Epidermal melanocyte (primary cell): ENCODE measurements at regions not wholly inside any gene's neighbourhood (a gene's known extent, or its start where the extent isn't known, plus 50 kb on each side); places are given as distances from the start of the nearest gene placed in this dataset.

ENCODE experiments used
- DNase-seq: peaks from one replicate; pipeline ENCODE4 v3.0.0; 2011; ENCODE audit warnings: low spot score; ENCODE audit not compliant: insufficient read length

- no peak for DNase-seq
Observed at GRCh38 chr4:156596706-156597329, 374.8 kb downstream of the PDGFC start.

GRCh38 chr4:156596026-156596425 lies 375.6 kb downstream of the PDGFC start:
- DNase-seq = no peak

GRCh38 chr4:156595041-156595440 lies 376.6 kb downstream of the PDGFC start:
- DNase-seq = no peak

- no peak for DNase-seq
Observed at GRCh38 chr4:156594624-156595023, 377.0 kb downstream of the PDGFC start.

DNA sequence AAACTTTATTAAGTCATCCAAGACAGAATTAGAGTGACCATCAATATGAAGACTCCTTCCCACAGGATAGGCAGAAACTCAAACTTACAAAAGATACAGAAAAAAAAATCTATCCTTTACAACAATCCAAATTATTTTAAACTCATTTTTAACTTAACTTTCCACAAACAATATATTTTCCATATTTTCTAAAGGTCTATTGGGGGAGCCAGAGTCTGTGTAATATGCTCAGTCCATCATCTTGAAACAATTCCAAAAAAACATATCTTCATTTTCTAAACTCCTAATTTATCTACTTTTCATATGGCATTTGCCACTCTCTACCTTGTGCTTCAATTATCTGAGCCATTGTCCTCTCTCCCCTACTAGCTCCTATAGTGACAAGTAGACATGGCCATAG lies 378.1 kb downstream of the PDGFC start:
- no peak for DNase-seq

- DNase-seq = no peak
Observed at GRCh38 chr4:156591679-156592078, 379.9 kb downstream of the PDGFC start.

DNA sequence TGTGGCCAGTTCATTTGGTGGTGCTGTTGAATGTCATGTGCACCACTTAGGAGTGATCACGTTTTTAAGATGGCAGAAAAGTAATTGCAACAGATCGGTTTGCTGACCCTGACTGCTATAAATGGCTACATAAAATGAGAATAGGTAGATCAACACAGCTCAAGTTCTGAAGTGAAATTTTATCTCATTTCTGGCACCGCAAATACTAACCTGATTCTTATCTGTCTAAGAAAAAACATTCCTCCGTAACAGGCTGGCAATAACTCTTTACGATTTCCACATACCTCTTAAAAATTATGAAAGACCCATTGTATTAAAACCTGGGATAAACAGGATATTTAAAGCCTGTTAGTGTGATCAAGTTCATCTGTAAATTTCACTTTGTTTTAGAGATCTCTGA lies 387.5 kb downstream of the PDGFC start:
- no peak for DNase-seq

DNA sequence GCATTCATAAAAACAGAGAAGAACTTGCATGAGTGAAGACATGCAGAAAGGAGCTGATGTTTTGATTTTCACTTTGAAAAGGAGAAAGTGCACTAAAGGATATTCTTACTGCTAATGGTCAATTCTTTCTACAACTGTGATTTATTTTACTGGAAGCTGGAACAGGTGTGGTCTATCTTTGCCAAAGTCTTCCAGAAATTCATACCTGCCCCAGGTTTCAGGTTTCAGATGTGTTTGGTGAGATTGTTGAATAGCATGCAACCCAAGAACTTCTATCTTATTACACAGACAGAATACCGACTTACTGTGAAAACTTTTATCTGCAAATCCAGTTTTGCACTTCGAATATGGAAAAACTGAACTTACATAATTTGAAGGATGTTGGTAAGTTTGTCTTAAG lies 388.3 kb downstream of the PDGFC start:
- no peak for DNase-seq

GRCh38 chr4:156581282-156582063 lies 390.1 kb downstream of the PDGFC start:
- DNase-seq = no peak

- no peak for DNase-seq
Observed at GRCh38 chr4:156578713-156579112, 392.9 kb downstream of the PDGFC start.

DNA sequence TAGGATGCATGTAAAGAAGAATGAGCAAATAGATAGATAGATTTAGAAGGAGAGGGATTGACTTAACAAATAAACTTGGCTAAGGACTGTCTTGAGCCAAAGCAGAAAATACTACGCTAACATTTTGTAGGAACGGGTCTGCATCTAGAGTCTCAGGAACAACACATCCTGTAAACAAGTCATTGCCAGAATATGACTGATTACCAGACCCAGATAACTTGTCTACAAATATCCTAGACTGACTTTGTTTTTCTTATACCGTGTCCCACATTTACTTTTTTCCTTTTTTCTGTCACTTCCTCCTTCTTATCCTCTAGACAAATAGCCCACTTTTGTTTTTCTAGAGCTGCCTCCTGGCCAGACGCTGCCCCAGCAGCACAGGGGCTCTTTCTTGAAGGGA lies 393.6 kb downstream of the PDGFC start:
- no peak for DNase-seq

DNA sequence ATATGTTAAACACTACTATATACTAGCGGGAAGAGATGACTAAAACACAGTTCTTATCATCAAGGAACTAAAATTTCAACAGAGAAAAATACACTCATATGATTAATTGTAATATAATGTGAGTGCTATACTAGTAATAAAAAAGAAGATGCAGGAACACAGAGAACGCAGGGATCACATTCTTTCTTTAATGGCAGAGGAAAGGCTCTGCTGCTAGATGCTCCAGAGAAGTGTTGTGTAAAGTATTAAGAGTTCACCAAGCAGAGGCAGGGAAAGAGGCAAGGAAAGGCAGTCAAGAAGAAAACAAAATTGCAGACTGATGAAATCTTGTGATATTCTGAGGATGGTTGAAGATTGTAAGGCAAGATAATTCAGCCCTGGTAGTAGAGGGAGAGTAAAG lies 394.7 kb downstream of the PDGFC start:
- no peak for DNase-seq

DNA sequence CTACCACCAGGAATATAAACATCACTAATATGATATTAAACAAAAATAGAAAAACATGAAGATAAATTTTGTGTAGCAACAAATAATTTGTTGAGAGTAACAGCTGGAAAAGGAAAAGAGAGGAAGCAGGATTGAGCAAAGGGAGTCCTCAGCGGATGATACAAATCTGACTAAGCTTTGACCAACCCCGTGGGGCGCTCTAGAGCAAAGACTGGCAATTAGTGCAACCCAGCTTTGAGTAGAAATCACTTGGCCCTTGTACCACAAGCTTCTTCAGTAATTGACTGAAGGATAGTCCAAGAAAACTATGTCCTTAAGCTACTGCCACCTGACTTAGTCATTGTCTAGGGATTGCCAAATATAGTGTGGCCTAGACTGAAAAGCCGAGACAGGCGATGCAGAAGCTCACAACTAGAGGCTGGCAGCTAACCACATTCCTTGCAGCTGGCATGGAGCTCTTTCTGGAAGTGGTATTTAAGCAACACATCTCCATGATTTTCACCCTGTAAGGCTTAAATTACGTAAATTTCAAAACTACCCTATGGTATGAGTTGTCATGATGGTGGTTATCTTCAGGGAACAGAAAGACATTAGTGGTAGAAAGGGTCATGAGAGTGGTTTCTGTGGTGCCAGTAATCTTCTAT lies 396.0 kb downstream of the PDGFC start:
- no peak for DNase-seq

DNA sequence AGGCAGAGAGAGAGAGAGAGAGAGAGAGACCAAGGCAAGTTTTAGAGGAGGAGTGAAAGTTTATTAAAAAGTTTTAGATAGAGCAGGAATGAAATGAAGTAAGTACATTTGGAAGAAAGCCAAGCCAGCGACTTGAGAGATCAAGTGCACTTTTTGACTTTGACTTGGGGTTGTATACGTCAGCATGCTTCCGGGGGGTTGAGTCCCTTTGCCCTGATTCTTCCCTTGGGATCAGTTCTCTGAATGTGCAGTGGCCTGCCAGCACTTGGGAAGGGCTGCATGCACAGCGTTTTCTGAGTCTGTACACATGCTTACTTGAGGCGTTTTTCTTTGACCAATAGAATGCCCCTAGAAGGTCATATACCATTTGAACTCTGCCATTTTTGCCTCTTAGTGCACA lies 400.5 kb downstream of the PDGFC start:
- DNase-seq = no peak

DNA sequence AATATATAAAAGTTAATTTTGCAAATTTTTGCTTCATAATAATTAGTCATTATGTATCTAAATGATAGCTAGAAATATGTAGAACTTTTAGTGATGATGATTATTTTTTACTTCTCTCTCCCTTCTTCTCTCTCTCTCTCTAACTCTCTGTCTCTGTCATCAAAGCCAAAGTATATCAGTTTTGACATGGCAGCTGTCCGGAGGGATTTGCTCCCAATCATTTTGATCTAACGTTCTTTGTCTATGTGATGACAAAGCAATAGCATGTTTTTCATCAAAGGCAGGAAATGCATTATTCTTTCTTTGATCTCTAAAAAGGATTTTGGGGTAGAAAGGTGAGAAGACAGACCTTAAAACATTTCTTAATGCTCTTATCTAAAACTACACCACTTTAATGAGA lies 402.1 kb downstream of the PDGFC start:
- no peak for DNase-seq

GRCh38 chr4:156568484-156568883 lies 403.1 kb downstream of the PDGFC start:
- DNase-seq = no peak

- DNase-seq = no peak
Observed at GRCh38 chr4:156568041-156568440, 403.6 kb downstream of the PDGFC start.

GRCh38 chr4:156560701-156561100 lies 410.9 kb downstream of the PDGFC start:
- DNase-seq = no peak

DNA sequence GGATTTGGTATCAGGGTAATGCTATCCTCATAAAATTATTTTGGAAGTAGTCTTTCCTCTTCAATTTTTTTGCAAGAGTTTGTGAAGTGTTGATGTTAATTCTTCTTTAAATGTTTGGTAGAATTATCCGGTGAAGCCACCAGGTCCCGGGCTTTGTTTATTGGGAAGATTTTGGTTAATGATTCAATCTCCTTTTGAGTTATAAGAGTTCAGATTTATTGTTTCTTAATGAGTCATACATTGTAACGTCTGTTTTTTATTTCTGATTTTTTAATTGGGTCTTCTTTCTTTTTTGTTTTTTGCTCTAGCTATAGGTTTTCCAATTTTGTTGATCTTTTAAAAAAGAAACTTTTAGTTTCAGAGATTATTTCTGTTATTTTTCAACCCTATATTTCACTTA lies 412.3 kb downstream of the PDGFC start:
- no peak for DNase-seq

DNA sequence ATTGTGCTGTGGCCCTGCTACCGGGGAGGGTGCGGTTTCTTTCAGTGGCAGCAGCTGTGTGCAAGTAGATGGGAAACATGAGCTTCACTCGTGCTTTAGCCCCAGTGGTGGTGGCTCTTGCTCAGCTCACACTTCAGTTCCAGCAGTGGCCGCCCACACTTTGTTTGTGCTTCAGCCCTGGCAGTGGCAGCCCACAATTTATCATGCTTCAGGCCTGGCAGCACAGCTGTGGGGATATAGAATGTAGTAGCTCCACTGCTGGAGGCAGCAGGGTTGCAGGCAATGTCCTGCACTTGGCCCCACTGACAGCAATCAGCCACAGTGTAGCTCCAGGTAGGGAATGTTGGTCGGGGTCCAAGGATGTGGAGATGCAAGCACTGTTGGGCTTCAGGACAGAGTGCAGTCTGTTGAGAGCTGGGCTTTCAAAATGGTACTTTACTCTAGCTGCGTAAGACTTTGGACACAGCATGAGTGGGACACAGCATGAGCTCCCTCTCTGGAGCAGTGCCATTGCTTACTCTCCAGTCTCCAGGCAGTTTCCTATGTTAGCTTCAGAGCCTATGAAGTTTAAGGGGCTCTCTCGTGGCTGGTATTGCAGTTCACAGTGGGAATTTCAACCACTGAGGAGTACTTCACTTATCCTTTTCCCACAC lies 413.1 kb downstream of the PDGFC start:
- no peak for DNase-seq

- DNase-seq = no peak
Observed at GRCh38 chr4:156557920-156558319, 413.7 kb downstream of the PDGFC start.

DNA sequence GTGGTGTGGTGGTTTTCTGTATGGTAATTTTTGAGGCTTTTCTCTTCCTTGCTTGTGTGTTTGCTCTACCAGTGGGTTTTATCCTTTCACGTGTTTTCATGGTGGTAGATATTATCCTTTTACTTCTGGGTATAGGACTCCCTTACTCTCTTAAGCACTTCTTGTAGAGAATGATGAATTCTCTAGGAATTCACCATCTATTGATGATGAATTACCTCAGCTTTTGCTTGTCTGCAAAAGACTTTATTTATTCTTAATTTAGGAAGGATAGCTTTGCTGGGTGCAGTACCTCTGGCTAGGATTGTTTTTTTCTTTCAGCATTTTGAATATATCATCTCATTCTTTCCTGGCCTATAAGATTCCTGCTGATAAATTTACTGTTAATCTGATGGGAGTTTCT lies 415.3 kb downstream of the PDGFC start:
- no peak for DNase-seq
